HCT116 (cell line): ENCODE measurements at regions not wholly inside any gene's neighbourhood (a gene's known extent, or its start where the extent isn't known, plus 50 kb on each side); places are given as distances from the start of the nearest gene placed in this dataset.

Source experiments
- ATAC-seq: fragments of 200-7000 bp; cut with Tn5 transposase; 2 replicates; pipeline ENCODE4 v1.9.1; 2020; ENCODE audit warnings: mild to moderate bottlenecking, moderate library complexity
- BruUV-seq: library from RNA; stranded (reverse); fragments of 400-500 nt; replicated peaks from 2 replicates; lab custom pipeline; 2021; lab: Mats Ljungman, UMichigan
- CTCF ChIA-PET: fragments of 300-600 bp; sonication (Branson Sonifier 250); formaldehyde crosslinking; loops from one replicate; lab custom pipeline; 2021; ENCODE audit warnings: antibody characterized with exemption; lab: Charles Lee
- POLR2A ChIA-PET: fragments of 300-600, 350-600 bp; sonication (Branson Sonifier 250); formaldehyde crosslinking; loops from one replicate; lab custom pipeline; 2021; ENCODE audit warnings: antibody characterized with exemption; lab: Charles Lee
- RAD21 ChIA-PET, 2 experiments: fragments of 300-600 bp; sonication (Branson Sonifier 250); formaldehyde crosslinking; loops; one replicate each; lab custom pipeline; 2023; ENCODE audit warnings: low total read pairs in 2 of 2; ENCODE audit not compliant: uncharacterized antibody in 2 of 2, unreplicated experiment in 2 of 2, low non-redundant PET in 1 of 2; lab: Charles Lee
- DNase-seq: peaks from one replicate; pipeline ENCODE4 v3.0.0-alpha.2; 2010; ENCODE audit warnings: low read depth, low spot score
- H2AFZ ChIP-seq: fragments of 200-600 bp; shearing (Covaris generic), sonication (generic); 2 replicates; pipeline ENCODE4 v1.6.1; 2017; ENCODE audit warnings: low read depth, mixed run types, mixed read lengths, antibody characterized with exemption, low read length; ENCODE audit not compliant: poor library complexity, severe bottlenecking
- H3K27ac ChIP-seq: 2 replicates; pipeline ENCODE4 v1.5.1; 2012; ENCODE audit warnings: low read depth, low read length
- H3K27me3 ChIP-seq: fragments of 200-600 bp; sonication (generic); 2 replicates; pipeline ENCODE4 v1.6.1; 2016; ENCODE audit warnings: mixed run types, low read length, mixed read lengths; ENCODE audit not compliant: insufficient read depth
- H3K36me3 ChIP-seq, 2 experiments: fragments of 200-500 bp in 1 of 2; fragments of 200-600 bp in 1 of 2; sonication (Bioruptor generic) in 1 of 2; sonication (generic) in 1 of 2; 2 replicates each; pipeline versions ENCODE4 v1.5.1 to v1.6.1; 2014 to 2016; ENCODE audit warnings: low read length in 2 of 2, inconsistent platforms in 1 of 2, mixed read lengths in 1 of 2, mixed run types in 1 of 2; ENCODE audit not compliant: insufficient read depth in 2 of 2, control insufficient read depth in 1 of 2
- H3K4me1 ChIP-seq, 2 experiments: fragments of 200-600 bp in 1 of 2; sonication (generic) in 1 of 2; 2 replicates each; pipeline versions ENCODE4 v1.5.1 to v1.6.1; 2012 to 2017; ENCODE audit warnings: low read length in 2 of 2, inconsistent platforms in 1 of 2, mild to moderate bottlenecking in 1 of 2, mixed read lengths in 1 of 2, mixed run types in 1 of 2, moderate library complexity in 1 of 2; ENCODE audit not compliant: insufficient read depth in 2 of 2, control insufficient read depth in 1 of 2
- H3K4me2 ChIP-seq: fragments of 200-600 bp; sonication (generic); 2 replicates; pipeline ENCODE4 v1.6.1; 2017; ENCODE audit warnings: mixed run types, low read length, mixed read lengths
- H3K4me3 ChIP-seq, 2 experiments: fragments of 200-600 bp in 1 of 2; sonication (generic) in 1 of 2; replicated peaks in 1 of 2; 2 replicates each; pipeline ENCODE4 v1.5.1; 2011 to 2016; ENCODE audit warnings: low read length in 2 of 2, control low read depth in 1 of 2, low read depth in 1 of 2, mild to moderate bottlenecking in 1 of 2, mixed read lengths in 1 of 2, mixed run types in 1 of 2
- H3K79me2 ChIP-seq: fragments of 200-600 bp; sonication (generic); 2 replicates; pipeline ENCODE4 v1.6.1; 2017; ENCODE audit warnings: mild to moderate bottlenecking, mixed run types, low read length, moderate library complexity, mixed read lengths; ENCODE audit not compliant: insufficient read depth
- H3K9ac ChIP-seq: fragments of 200-600 bp; sonication (generic); 2 replicates; pipeline ENCODE4 v1.6.1; 2016; ENCODE audit warnings: low read length, mixed read lengths
- H3K9me2 ChIP-seq: fragments of 200-600 bp; sonication (generic), shearing (Covaris generic); 2 replicates; pipeline ENCODE4 v1.6.1; 2017; ENCODE audit warnings: mixed run types, mild to moderate bottlenecking, moderate library complexity; ENCODE audit not compliant: insufficient read depth
- H3K9me3 ChIP-seq, 2 experiments: fragments of 200-500 bp in 1 of 2; fragments of 200-600 bp in 1 of 2; sonication (Bioruptor generic) in 1 of 2; sonication (generic) in 1 of 2; 2 replicates each; pipeline ENCODE4 v1.6.1; 2014 to 2017; ENCODE audit warnings: low read length in 2 of 2, mixed read lengths in 2 of 2, inconsistent platforms in 1 of 2, low read depth in 1 of 2, mild to moderate bottlenecking in 1 of 2, mixed run types in 1 of 2, moderate library complexity in 1 of 2; ENCODE audit not compliant: control insufficient read depth in 1 of 2, insufficient read depth in 1 of 2
- H4K20me1 ChIP-seq: fragments of 200-600 bp; sonication (generic), shearing (Covaris generic); 2 replicates; pipeline ENCODE4 v1.6.1; 2017; ENCODE audit warnings: mixed run types, mild to moderate bottlenecking, moderate library complexity; ENCODE audit not compliant: insufficient read depth
- CBX3 ChIP-seq: IDR thresholded peaks from 2 replicates; pipeline ENCODE4 v1.6.1; 2012; ENCODE audit warnings: low read depth
- CEBPB ChIP-seq: IDR thresholded peaks from 2 replicates; pipeline ENCODE4 v1.6.1; 2012; ENCODE audit warnings: low read depth
- EGR1 ChIP-seq: IDR thresholded peaks from 2 replicates; pipeline ENCODE4 v1.6.1; 2012; ENCODE audit warnings: low read depth
- ELF1 ChIP-seq: IDR thresholded peaks from 2 replicates; pipeline ENCODE4 v1.6.1; 2012; ENCODE audit warnings: low read depth, borderline replicate concordance
- EZH2phosphoT487 ChIP-seq: fragments of 200-600 bp; IDR thresholded peaks from 2 replicates; pipeline ENCODE4 v1.6.1; 2018; ENCODE audit warnings: antibody characterized with exemption, borderline replicate concordance
- FOSL1 ChIP-seq: IDR thresholded peaks from 2 replicates; pipeline ENCODE4 v1.6.1; 2012; ENCODE audit warnings: low read depth
- JUND ChIP-seq: IDR thresholded peaks from 2 replicates; pipeline ENCODE4 v1.6.1; 2012
- POLR2A ChIP-seq: IDR thresholded peaks from 2 replicates; pipeline ENCODE4 v1.7.0; 2011; ENCODE audit warnings: borderline replicate concordance; ENCODE audit not compliant: insufficient read depth, insufficient read length; ENCODE audit errors: extremely low read depth
- POLR2AphosphoS5 ChIP-seq: IDR thresholded peaks from 2 replicates; pipeline ENCODE4 v1.6.1; 2011; ENCODE audit warnings: mild to moderate bottlenecking, low read depth, low read length, moderate library complexity
- RAD21 ChIP-seq: IDR thresholded peaks from 2 replicates; pipeline ENCODE4 v1.6.1; 2012; ENCODE audit warnings: low read depth, mild to moderate bottlenecking
- SIN3A ChIP-seq: IDR thresholded peaks from 2 replicates; pipeline ENCODE4 v1.6.1; 2012; ENCODE audit warnings: low read depth
- SP1 ChIP-seq: IDR thresholded peaks from 2 replicates; pipeline ENCODE4 v1.6.1; 2012; ENCODE audit warnings: low read depth
- SRF ChIP-seq: IDR thresholded peaks from 2 replicates; pipeline ENCODE4 v1.6.1; 2012; ENCODE audit warnings: low read depth
- YY1 ChIP-seq: IDR thresholded peaks from 2 replicates; pipeline ENCODE4 v1.6.1; 2011; ENCODE audit warnings: low read length, low read depth, moderate library complexity, mild to moderate bottlenecking; ENCODE audit not compliant: insufficient replicate concordance; ENCODE audit errors: extremely low read depth
- ZFX ChIP-seq: fragments of 450-650 bp; IDR thresholded peaks from 2 replicates; pipeline ENCODE4 v1.6.1; 2017
- ZNF274 ChIP-seq: fragments of 200-500 bp; sonication (Bioruptor generic); IDR thresholded peaks from 2 replicates; pipeline ENCODE4 v1.6.1; 2014; ENCODE audit warnings: mild to moderate bottlenecking, low read depth, low read length, inconsistent platforms
- intact Hi-C: fragments of 100-400 bp; cut with micrococcal nuclease; formaldehyde crosslinking; loops from 2 replicates; pipeline ENCODE4 v1.10.0; 2022
- TF ChIP-seq, protein P1 (sequence below): IDR thresholded peaks from 2 replicates; pipeline ENCODE4 v1.6.1; 2012
- TF ChIP-seq, protein P2 (sequence below): IDR thresholded peaks from 2 replicates; pipeline ENCODE4 v1.6.1; 2012; ENCODE audit warnings: low read depth
- TF ChIP-seq, protein P3 (sequence below): IDR thresholded peaks from 2 replicates; pipeline ENCODE4 v1.6.1; 2012
- TF ChIP-seq, protein P4 (sequence below), 3 experiments: fragments of 200-600 bp in 1 of 3; sonication (generic) in 1 of 3; IDR thresholded peaks in 2 of 3; conservative IDR thresholded peaks in 1 of 3; 2 replicates each; pipeline ENCODE4 v1.5.1; 2012 to 2017; ENCODE audit warnings: low read depth in 2 of 3, low read length in 2 of 3, antibody characterized with exemption in 1 of 3, borderline replicate concordance in 1 of 3, control low read depth in 1 of 3, mild to moderate bottlenecking in 1 of 3, mixed read lengths in 1 of 3, mixed run types in 1 of 3, moderate library complexity in 1 of 3; ENCODE audit not compliant: insufficient read depth in 1 of 3

DNA sequence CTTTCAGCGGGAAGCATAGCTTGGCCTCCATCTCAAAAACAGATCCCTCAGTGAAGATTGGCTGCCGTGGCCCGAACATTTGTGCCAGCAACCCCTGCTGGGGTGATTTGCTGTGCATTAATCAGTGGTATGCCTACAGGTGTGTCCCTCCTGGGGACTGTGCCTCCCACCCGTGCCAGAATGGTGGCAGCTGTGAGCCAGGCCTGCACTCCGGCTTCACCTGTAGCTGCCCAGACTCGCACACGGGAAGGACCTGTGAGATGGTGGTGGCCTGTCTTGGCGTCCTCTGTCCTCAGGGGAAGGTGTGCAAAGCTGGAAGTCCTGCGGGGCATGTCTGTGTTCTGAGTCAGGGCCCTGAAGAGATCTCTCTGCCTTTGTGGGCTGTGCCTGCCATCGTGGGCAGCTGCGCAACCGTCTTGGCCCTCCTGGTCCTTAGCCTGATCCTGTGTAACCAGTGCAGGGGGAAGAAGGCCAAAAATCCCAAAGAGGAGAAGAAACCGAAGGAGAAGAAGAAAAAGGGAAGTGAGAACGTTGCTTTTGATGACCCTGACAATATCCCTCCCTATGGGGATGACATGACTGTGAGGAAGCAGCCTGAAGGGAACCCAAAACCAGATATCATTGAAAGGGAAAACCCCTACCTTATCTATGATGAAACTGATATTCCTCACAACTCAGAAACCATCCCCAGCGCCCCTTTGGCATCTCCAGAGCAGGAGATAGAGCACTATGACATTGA, 175.4 kb downstream of the FAT4 start (continued):
- TF ChIP-seq CBX3 = no peak
- TF ChIP-seq POLR2A = no peak
- TF ChIP-seq SIN3A = no peak
- TF ChIP-seq, protein P1, sequence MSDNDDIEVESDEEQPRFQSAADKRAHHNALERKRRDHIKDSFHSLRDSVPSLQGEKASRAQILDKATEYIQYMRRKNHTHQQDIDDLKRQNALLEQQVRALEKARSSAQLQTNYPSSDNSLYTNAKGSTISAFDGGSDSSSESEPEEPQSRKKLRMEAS = no peak
- no peak for TF ChIP-seq ZFX

DNA sequence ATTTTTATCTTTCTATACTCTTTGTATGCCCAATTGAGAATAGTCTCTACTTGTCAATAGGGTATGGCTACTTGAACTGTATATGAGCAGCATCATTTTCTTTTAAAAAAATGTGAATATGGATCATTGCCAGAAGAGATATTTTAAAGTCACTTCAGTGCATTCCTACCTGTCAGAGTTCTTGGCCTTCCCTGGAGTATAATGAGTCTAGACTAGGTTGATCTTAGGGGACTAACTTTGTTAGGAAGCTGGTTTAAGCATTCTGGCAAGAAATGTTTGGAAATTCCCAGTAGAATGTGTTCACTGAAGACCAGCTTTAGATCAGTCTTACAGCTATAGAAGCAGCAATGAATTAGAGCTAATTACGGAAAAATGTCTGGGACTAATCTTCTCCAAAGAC, 178.2 kb downstream of the FAT4 start:
- Histone ChIP-seq H3K79me2 (no peaks in the 10 kb centered on the region), H3K9ac (no peak overlapping the region), H3K36me3 (no peaks in the 10 kb centered on the region), H3K9me3 (no peaks in the 10 kb centered on the region), H3K4me2 (no peak overlapping the region), H3K4me3 (no peak overlapping the region)
- DNase-seq = no peak
- no TSS peak for BruUV-seq
- intact Hi-C loops = no loop called here
- TF ChIP-seq CBX3 (no peak), FOSL1 (no peak), YY1 (no peak), EZH2phosphoT487 (no peak), SP1 (no peak), ZFX (no peak), SRF (no peak), POLR2A (no peak), ELF1 (no peak), RAD21 (no peak), CEBPB (no peak), POLR2AphosphoS5 (no peak), EGR1 (no peak), ZNF274 (no peak), SIN3A (no peak), JUND (no peak)
- TF ChIP-seq, protein P2, sequence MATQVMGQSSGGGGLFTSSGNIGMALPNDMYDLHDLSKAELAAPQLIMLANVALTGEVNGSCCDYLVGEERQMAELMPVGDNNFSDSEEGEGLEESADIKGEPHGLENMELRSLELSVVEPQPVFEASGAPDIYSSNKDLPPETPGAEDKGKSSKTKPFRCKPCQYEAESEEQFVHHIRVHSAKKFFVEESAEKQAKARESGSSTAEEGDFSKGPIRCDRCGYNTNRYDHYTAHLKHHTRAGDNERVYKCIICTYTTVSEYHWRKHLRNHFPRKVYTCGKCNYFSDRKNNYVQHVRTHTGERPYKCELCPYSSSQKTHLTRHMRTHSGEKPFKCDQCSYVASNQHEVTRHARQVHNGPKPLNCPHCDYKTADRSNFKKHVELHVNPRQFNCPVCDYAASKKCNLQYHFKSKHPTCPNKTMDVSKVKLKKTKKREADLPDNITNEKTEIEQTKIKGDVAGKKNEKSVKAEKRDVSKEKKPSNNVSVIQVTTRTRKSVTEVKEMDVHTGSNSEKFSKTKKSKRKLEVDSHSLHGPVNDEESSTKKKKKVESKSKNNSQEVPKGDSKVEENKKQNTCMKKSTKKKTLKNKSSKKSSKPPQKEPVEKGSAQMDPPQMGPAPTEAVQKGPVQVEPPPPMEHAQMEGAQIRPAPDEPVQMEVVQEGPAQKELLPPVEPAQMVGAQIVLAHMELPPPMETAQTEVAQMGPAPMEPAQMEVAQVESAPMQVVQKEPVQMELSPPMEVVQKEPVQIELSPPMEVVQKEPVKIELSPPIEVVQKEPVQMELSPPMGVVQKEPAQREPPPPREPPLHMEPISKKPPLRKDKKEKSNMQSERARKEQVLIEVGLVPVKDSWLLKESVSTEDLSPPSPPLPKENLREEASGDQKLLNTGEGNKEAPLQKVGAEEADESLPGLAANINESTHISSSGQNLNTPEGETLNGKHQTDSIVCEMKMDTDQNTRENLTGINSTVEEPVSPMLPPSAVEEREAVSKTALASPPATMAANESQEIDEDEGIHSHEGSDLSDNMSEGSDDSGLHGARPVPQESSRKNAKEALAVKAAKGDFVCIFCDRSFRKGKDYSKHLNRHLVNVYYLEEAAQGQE = no peak
- TF ChIP-seq, protein P1 = no peak
- TF ChIP-seq, protein P3, sequence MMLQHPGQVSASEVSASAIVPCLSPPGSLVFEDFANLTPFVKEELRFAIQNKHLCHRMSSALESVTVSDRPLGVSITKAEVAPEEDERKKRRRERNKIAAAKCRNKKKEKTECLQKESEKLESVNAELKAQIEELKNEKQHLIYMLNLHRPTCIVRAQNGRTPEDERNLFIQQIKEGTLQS = no peak
- TF ChIP-seq, protein P4, sequence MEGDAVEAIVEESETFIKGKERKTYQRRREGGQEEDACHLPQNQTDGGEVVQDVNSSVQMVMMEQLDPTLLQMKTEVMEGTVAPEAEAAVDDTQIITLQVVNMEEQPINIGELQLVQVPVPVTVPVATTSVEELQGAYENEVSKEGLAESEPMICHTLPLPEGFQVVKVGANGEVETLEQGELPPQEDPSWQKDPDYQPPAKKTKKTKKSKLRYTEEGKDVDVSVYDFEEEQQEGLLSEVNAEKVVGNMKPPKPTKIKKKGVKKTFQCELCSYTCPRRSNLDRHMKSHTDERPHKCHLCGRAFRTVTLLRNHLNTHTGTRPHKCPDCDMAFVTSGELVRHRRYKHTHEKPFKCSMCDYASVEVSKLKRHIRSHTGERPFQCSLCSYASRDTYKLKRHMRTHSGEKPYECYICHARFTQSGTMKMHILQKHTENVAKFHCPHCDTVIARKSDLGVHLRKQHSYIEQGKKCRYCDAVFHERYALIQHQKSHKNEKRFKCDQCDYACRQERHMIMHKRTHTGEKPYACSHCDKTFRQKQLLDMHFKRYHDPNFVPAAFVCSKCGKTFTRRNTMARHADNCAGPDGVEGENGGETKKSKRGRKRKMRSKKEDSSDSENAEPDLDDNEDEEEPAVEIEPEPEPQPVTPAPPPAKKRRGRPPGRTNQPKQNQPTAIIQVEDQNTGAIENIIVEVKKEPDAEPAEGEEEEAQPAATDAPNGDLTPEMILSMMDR (IDR thresholded peaks at IDR 0.05 in 2 of 3, conservative IDR thresholded peaks at IDR 0.05 in 1 of 3; ENCODE audit: borderline replicate concordance in 1 of 3, insufficient read depth in 1 of 3, low read depth in 2 of 3, low read length in 2 of 3) = no peak
- TF ChIP-seq, all 23 proteins: peak for 0
- H2AFZ ChIP-seq = no peak overlapping the region
- no peaks in the 10 kb centered on the region for H3K9me2 ChIP-seq
- no peaks in the 10 kb centered on the region for H3K27me3 ChIP-seq
- no peaks in the 10 kb centered on the region for H4K20me1 ChIP-seq
- no peak for ATAC-seq
- POLR2A ChIA-PET = no interaction called here
- H3K27ac ChIP-seq = no peak overlapping the region
- RAD21 ChIA-PET = no interaction called here
- CTCF ChIA-PET = no interaction called here
- H3K4me1 ChIP-seq = no peaks in the 10 kb centered on the region
